Peyer's patch (tissue), 4 donors: ENCODE measurements at regions not wholly inside any gene's neighbourhood (a gene's known extent, or its start where the extent isn't known, plus 50 kb on each side); places are given as distances from the start of the nearest gene placed in this dataset.
"Not testable (repeated sequence)": the region's sequence is repeated elsewhere in the genome, so short reads cannot be mapped to it uniquely, and the experiment has no call there.

ENCODE experiments used
- POLR2A ChIP-seq, 2 donors: fragments of 450-650 bp; IDR thresholded peaks; one replicate each; pipeline ENCODE4 v1.5.1; 2017; ENCODE audit warnings: antibody characterized with exemption in 2 of 2, mild to moderate bottlenecking in 2 of 2, moderate library complexity in 2 of 2
- TF ChIP-seq, protein P1 (sequence below), 6 experiments: fragments of 450-650 bp in 4 of 6; fragments of 200-600 bp in 2 of 6; sonication (generic) in 1 of 6; IDR thresholded peaks; one replicate each; pipeline ENCODE4 v1.5.1; 2017 to 2019; ENCODE audit warnings: antibody characterized with exemption in 6 of 6, mild to moderate bottlenecking in 3 of 6, moderate library complexity in 1 of 6

DNA sequence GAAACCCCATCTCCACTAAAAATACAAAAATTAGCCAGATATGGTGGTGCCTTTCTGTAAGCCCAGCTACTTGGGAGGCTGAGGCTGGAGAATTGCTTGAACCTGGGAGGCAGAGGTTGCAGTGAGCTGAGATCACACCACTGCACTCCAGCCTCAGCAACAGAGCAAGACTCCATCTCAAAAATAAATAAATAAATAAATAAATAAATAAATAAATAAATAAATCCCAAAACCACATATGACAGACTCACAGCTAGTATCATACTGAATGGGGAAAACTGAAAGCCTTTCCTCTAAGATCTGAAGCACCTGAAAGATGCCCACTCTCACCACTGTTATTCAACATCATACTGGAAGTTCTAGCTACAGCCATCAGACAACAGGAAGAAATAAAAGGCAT lies 97.3 kb downstream of the TTC6 start:
- TF ChIP-seq, protein P1, sequence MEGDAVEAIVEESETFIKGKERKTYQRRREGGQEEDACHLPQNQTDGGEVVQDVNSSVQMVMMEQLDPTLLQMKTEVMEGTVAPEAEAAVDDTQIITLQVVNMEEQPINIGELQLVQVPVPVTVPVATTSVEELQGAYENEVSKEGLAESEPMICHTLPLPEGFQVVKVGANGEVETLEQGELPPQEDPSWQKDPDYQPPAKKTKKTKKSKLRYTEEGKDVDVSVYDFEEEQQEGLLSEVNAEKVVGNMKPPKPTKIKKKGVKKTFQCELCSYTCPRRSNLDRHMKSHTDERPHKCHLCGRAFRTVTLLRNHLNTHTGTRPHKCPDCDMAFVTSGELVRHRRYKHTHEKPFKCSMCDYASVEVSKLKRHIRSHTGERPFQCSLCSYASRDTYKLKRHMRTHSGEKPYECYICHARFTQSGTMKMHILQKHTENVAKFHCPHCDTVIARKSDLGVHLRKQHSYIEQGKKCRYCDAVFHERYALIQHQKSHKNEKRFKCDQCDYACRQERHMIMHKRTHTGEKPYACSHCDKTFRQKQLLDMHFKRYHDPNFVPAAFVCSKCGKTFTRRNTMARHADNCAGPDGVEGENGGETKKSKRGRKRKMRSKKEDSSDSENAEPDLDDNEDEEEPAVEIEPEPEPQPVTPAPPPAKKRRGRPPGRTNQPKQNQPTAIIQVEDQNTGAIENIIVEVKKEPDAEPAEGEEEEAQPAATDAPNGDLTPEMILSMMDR (IDR thresholded peaks at IDR 0.05), result not testable (repeated sequence)
- TF ChIP-seq POLR2A (IDR thresholded peaks at IDR 0.05), result not testable (repeated sequence)
